ENCODE measurements at regions not wholly inside any gene's neighbourhood (a gene's known extent, or its start where the extent isn't known, plus 50 kb on each side); places are given as distances from the start of the nearest gene placed in this dataset.

DNA sequence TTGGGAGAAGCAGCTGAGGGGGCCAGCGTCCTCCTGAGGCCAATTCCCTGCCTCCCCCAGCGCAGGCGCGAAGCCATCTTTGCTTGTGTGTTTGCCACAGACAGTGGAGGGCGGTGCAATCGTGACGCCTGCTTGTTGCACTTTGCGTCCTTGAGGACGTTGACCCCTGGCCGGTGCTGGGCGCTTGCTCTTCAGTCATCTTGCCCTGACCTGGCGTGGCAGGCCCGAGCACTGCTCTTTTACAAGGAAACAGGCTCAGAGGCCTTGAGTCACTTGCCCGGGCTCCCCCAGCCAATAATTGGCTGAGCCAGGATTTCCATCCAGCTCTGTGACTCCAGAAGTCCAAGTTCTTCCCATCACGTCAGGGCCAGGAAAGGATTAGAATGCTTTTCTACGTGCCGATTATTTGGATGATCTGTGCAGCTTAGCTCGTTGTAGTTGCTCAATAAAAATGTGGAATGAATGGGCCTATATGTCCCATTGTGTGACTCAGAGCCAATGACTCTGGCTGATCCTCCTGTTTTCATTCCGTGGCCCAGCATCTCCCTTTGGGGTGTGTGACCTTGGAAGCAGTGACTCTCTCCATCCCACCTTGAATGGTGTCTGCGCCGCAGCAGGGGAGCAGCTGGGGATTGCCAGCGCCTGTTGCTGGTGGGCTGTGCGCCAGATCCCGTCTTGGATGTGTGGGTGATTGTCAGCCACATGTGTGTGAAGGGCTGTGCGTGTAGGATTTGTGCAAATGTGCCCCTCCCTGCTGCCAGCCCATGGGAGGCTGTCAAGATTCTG lies 214.1 kb downstream of the SEC14L1 start (continued):
- no peak for TF ChIP-seq CHD7 (IDR thresholded peaks at IDR 0.05; ENCODE audit: insufficient replicate concordance, low read length)
- TF ChIP-seq NRF1 (IDR thresholded peaks at IDR 0.05; ENCODE audit: low read depth, low read length) = no peak
- no peak for TF ChIP-seq SIX5 (IDR thresholded peaks at IDR 0.05; ENCODE audit: low read depth, low read length)
- no peak for TF ChIP-seq SP2 (IDR thresholded peaks at IDR 0.05; ENCODE audit: low read length)
- no peak for TF ChIP-seq USF2 (IDR thresholded peaks at IDR 0.05; ENCODE audit: low read length)
- no peak for TF ChIP-seq EZH2 (IDR thresholded peaks at IDR 0.05; ENCODE audit: low read depth, low read length, severe bottlenecking)
- no peak for TF ChIP-seq SUZ12 (IDR thresholded peaks at IDR 0.05; ENCODE audit: low read length)
- TF ChIP-seq JUND (IDR thresholded peaks at IDR 0.05; ENCODE audit: low read length) = no peak
- TF ChIP-seq PHF8 (conservative IDR thresholded peaks at IDR 0.05; ENCODE audit: low read depth, low read length) = no peak
- no peak for TF ChIP-seq CBX8 (IDR thresholded peaks at IDR 0.05; ENCODE audit: borderline replicate concordance, low read depth, low read length)
